IPS-15b (cell line): ENCODE measurements at regions not wholly inside any gene's neighbourhood (a gene's known extent, or its start where the extent isn't known, plus 50 kb on each side); places are given as distances from the start of the nearest gene placed in this dataset.

Experiments
- H3K27me3 ChIP-seq: one replicate; pipeline ENCODE4 v1.6.1; 2013; ENCODE audit warnings: low read length; ENCODE audit not compliant: control insufficient read depth, insufficient read depth
- H3K36me3 ChIP-seq: one replicate; pipeline ENCODE4 v1.6.1; 2013; ENCODE audit warnings: low read length; ENCODE audit not compliant: control insufficient read depth, insufficient read depth
- H3K4me1 ChIP-seq: one replicate; pipeline ENCODE4 v1.6.1; 2013; ENCODE audit warnings: mild to moderate bottlenecking, low read length; ENCODE audit not compliant: control insufficient read depth, insufficient read depth
- H3K4me3 ChIP-seq: one replicate; pipeline ENCODE4 v1.5.1; 2013; ENCODE audit warnings: low read depth, low read length
- H3K9ac ChIP-seq: one replicate; pipeline ENCODE4 v1.6.1; 2013; ENCODE audit warnings: low read depth, mild to moderate bottlenecking, low read length
- H3K9me3 ChIP-seq: one replicate; pipeline ENCODE4 v1.6.1; 2013; ENCODE audit warnings: mild to moderate bottlenecking, low read length; ENCODE audit not compliant: control insufficient read depth, insufficient read depth

DNA sequence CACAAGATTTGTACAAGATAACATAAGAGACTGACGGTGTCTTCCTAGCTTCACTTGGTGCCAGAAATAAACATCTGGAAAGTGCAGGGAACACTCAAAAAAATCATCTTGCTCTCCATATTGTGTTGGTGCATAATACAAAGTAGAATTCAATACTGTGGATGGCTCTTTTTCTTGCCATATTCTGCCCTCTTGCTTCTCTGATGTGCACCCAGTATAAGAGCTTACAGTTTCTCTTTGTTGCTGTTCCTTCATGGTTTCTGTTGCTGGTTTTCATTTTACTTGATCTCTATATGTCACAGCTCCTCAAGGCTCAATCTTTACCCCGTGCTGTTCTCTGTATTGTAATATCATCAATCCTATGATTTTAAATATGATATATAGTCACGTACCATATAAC, 528.5 kb upstream of the ZP4 start:
- no peak overlapping the region for H3K9ac ChIP-seq
- no peaks in the 10 kb centered on the region for H3K9me3 ChIP-seq
- H3K36me3 ChIP-seq: no peaks in the 10 kb centered on the region

DNA sequence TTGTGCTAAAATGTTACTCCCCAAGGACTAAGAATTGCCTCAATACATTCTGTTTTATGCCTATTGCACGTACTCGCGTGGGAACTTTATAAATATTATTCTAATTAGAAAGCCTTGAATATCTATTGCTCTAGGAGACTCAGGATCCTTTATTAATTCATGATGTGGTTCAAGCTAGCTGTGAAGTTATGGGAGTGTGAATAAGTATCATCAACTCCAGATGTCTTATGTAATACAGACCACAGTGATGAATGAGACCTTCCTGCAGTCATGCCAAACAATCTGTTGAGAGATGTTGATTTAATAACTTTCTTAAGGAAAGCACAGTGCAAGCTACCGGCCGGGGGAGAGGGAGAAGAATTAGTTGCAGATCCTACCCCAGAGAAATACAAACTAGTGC, 519.2 kb upstream of the ZP4 start:
- Histone ChIP-seq H3K36me3 (no peaks in the 10 kb centered on the region), H3K4me3 (no peak overlapping the region), H3K9me3 (no peaks in the 10 kb centered on the region), H3K27me3 (no peaks in the 10 kb centered on the region), H3K9ac (no peak overlapping the region), H3K4me1 (no peaks in the 10 kb centered on the region)

More for the DNA sequence above, 528.5 kb upstream of the ZP4 start:
- Histone ChIP-seq H3K4me1 (no peaks in the 10 kb centered on the region), H3K4me3 (no peak overlapping the region), H3K27me3 (no peaks in the 10 kb centered on the region)

DNA sequence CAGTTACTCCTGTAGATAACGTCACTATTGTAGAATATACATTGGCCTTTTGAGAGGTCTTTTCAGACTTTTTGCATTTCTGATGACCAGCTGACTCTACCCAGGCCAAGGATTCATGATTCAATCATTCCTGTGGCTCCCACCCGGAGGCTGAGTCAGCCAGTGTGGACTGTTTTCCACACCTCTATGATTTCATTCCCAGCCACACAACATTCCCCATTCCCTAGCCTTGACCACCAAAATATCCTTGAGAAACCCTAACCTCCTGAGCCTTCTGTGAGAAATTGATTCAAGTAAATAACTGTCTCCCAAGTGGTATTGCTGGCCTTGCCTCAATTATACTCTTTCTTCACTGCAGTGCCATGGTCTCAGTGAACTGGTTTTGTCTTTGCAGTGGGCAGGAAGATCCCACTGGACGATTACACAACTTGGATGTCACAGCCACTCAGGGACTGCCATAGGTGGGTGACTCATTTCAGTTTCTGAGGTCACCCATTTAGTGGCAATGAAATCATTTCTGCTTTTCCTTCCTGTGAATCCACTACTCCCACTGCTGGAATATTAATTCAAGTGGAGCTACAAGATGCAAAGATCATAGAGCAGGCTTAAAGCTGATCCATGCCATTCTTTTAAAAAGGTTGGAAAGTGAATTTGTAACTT, 518.6 kb upstream of the ZP4 start:
- Histone ChIP-seq H3K9me3 (no peaks in the 10 kb centered on the region), H3K9ac (no peak overlapping the region), H3K36me3 (no peaks in the 10 kb centered on the region), H3K4me1 (no peaks in the 10 kb centered on the region), H3K4me3 (no peak overlapping the region), H3K27me3 (no peaks in the 10 kb centered on the region)

DNA sequence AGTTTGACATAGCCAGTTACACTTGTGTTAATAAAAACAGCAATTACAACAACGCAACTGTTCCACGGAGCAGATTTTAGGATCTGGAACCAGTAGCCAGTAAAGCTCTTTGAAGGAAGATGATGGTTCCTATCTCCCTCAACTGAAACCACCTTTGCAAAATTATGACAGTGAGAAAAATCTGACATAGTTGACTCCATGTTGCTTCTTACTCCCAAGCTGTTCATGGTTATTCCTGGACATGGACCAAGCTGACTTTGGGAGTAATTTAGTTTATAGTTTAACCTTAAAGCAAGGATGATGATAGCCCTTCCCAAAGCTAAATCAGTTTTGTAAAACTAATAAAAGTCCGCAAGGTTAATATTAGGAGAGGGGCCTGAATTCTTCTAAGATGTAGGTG, 518.0 kb upstream of the ZP4 start:
- Histone ChIP-seq H3K4me1 (no peaks in the 10 kb centered on the region), H3K9ac (no peak overlapping the region), H3K27me3 (no peaks in the 10 kb centered on the region), H3K9me3 (no peaks in the 10 kb centered on the region), H3K36me3 (no peaks in the 10 kb centered on the region), H3K4me3 (no peak overlapping the region)

DNA sequence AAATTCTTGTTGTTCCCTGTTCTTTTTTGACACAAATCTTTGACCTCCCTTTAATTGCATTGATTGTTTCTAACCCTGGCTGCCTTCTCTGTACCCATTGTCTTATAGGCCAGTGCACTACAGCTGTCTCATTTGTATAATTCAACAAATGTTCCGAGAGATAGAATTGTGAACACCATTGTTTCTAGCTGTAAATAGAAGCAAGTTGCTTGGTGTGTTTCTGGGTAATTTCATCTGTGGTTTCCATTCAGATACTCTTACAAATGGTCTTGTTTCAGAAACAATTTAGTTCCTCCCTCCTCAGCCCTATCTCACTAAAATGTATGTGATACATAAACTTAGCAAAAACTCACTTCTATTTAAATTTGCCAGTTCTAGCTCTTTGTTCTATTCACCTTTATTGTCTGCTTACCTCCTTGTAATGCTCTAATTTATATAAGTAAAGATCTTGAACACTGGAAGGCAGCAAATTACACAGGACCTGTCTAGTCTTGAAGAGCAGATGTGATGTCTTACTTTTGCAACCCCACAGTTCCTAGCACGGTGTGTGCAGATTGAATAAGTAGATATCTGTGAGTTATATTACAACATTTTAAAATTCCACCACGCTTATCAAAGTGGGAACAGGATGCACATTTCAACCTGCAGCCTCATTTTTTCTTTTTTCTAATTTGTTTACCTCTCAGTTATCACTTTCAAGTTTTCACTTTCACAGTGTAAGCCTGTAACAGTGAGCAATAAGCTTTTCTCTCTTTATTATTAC, 515.6 kb upstream of the ZP4 start:
- H3K36me3 ChIP-seq: no peaks in the 10 kb centered on the region
- H3K27me3 ChIP-seq: no peaks in the 10 kb centered on the region
- no peak overlapping the region for H3K9ac ChIP-seq
- H3K9me3 ChIP-seq: no peaks in the 10 kb centered on the region
- no peak overlapping the region for H3K4me3 ChIP-seq
- H3K4me1 ChIP-seq: no peaks in the 10 kb centered on the region

- Histone ChIP-seq H3K4me1 (no peaks in the 10 kb centered on the region), H3K9ac (no peak overlapping the region), H3K9me3 (no peaks in the 10 kb centered on the region), H3K27me3 (no peaks in the 10 kb centered on the region), H3K36me3 (no peaks in the 10 kb centered on the region), H3K4me3 (no peak overlapping the region)
These were observed 514.2 kb upstream of the ZP4 start for GRCh38 chr1:238404921-238405320.

- Histone ChIP-seq H3K4me1 (no peaks in the 10 kb centered on the region), H3K9me3 (no peaks in the 10 kb centered on the region), H3K9ac (no peak overlapping the region), H3K27me3 (no peaks in the 10 kb centered on the region), H3K4me3 (no peak overlapping the region), H3K36me3 (no peaks in the 10 kb centered on the region)
These were observed 513.8 kb upstream of the ZP4 start for GRCh38 chr1:238404481-238404880.

DNA sequence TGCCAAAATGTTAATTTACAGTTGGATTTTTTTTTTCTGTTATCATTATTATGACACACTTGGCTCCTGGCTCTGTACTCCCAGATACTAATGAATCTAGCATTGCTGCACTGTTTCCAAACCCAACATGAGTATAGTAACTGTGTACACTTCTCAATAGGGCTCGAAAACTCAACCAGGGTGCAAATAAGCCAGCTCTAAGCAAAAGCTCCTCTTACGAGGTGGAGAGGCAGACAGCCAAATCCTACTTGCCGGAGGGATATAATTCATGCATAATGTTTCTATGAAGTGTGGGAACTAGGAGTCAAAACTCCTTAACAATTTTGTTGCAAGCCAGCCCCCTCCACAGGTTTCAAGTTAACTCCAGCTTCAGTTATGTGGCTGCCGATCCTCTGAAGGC, 510.4 kb upstream of the ZP4 start:
- no peaks in the 10 kb centered on the region for H3K36me3 ChIP-seq
- no peak overlapping the region for H3K9ac ChIP-seq
- H3K9me3 ChIP-seq: no peaks in the 10 kb centered on the region
- H3K4me1 ChIP-seq: no peaks in the 10 kb centered on the region
- no peak overlapping the region for H3K4me3 ChIP-seq
- H3K27me3 ChIP-seq: no peaks in the 10 kb centered on the region

- no peaks in the 10 kb centered on the region for H3K27me3 ChIP-seq
- H3K9me3 ChIP-seq: no peaks in the 10 kb centered on the region
- H3K36me3 ChIP-seq: no peaks in the 10 kb centered on the region
- H3K4me3 ChIP-seq: no peak overlapping the region
- H3K4me1 ChIP-seq: no peaks in the 10 kb centered on the region
- no peak overlapping the region for H3K9ac ChIP-seq
These were observed 508.8 kb upstream of the ZP4 start for GRCh38 chr1:238399558-238399957.

DNA sequence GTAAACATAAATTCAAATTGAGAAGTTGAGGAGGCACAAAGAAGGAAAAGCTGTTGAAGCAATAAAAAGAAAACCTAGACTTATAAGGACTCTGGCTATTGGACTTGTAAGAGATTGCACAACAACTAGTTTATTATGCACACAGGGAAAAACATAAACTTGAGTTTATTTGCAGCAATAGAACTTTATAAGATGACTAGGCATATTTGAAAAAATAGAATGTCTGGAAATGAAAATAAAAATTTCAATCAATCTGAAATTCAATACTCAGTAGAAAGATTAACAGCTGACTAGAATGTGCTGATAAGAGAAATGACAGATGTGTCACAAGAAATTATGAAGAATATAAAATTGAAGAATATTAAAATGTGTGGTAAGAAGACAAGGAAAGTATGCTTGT, 505.4 kb upstream of the ZP4 start:
- H3K27me3 ChIP-seq: no peaks in the 10 kb centered on the region
- no peaks in the 10 kb centered on the region for H3K4me1 ChIP-seq
- no peak overlapping the region for H3K4me3 ChIP-seq
- H3K9ac ChIP-seq: no peak overlapping the region
- no peaks in the 10 kb centered on the region for H3K36me3 ChIP-seq
- no peaks in the 10 kb centered on the region for H3K9me3 ChIP-seq

DNA sequence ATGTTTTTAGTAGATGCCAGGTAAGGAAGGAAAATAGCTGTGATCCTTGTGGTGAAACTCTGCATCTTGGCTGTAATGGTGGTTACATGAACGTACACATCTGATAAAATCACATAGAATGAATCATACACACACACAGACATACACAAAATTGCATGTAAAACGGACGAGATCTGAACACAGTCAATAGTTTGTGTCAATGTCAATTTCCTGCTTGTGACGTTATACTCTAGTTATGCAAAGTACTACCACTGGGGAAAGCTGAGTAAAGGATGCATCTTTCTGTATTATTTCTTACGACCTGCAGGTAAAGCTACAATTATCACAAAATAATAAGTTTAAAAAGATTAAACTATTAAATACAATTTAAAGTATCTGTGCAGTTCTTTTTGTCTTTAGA, 493.7 kb upstream of the ZP4 start:
- no peak overlapping the region for H3K4me3 ChIP-seq
- no peaks in the 10 kb centered on the region for H3K36me3 ChIP-seq
- H3K9ac ChIP-seq: no peak overlapping the region
- H3K27me3 ChIP-seq: no peaks in the 10 kb centered on the region
- no peaks in the 10 kb centered on the region for H3K9me3 ChIP-seq
- H3K4me1 ChIP-seq: peaks cover 10% of the 10 kb centered on the region

- Histone ChIP-seq H3K9me3 (no peaks in the 10 kb centered on the region), H3K4me1 (peaks cover 14% of the 10 kb centered on the region), H3K4me3 (no peak overlapping the region), H3K36me3 (no peaks in the 10 kb centered on the region), H3K9ac (no peak overlapping the region), H3K27me3 (no peaks in the 10 kb centered on the region)
These were observed 489.4 kb upstream of the ZP4 start for GRCh38 chr1:238380167-238380566.
